Osteoblast (primary cell): ENCODE measurements at regions not wholly inside any gene's neighbourhood (a gene's known extent, or its start where the extent isn't known, plus 50 kb on each side); places are given as distances from the start of the nearest gene placed in this dataset.

Experiments
- DNase-seq: peaks from one replicate; pipeline ENCODE4 v3.0.0; 2011; ENCODE audit warnings: low spot score, mixed read lengths; ENCODE audit not compliant: insufficient read length; ENCODE audit errors: missing footprints
- H2AFZ ChIP-seq: 2 replicates; pipeline ENCODE4 v1.6.0; 2011; ENCODE audit warnings: mild to moderate bottlenecking, low read length
- H3K27ac ChIP-seq: 2 replicates; pipeline ENCODE4 v1.5.1; 2011; ENCODE audit warnings: mild to moderate bottlenecking, low read depth, low read length, moderate library complexity
- H3K27me3 ChIP-seq: 2 replicates; pipeline ENCODE4 v1.6.0; 2012; ENCODE audit warnings: mild to moderate bottlenecking, control low read depth, inconsistent platforms, low read length, moderate library complexity; ENCODE audit not compliant: insufficient read depth
- H3K36me3 ChIP-seq: 2 replicates; pipeline ENCODE4 v1.5.1; 2011; ENCODE audit warnings: mild to moderate bottlenecking, low read length, control low read depth, moderate library complexity; ENCODE audit not compliant: insufficient read depth
- H3K4me1 ChIP-seq: 2 replicates; pipeline ENCODE4 v1.5.1; 2011; ENCODE audit warnings: mild to moderate bottlenecking, low read length, control low read depth, moderate library complexity; ENCODE audit not compliant: insufficient read depth
- H3K4me2 ChIP-seq: 2 replicates; pipeline ENCODE4 v1.6.0; 2011; ENCODE audit warnings: mild to moderate bottlenecking, low read length; ENCODE audit not compliant: insufficient read depth
- H3K4me3 ChIP-seq: fragments of 200-600 bp; sonication (generic); 3 replicates; pipeline ENCODE4 v1.5.1; 2012; ENCODE audit warnings: mild to moderate bottlenecking, low read length, inconsistent platforms; ENCODE audit not compliant: insufficient read depth
- H3K79me2 ChIP-seq: 2 replicates; pipeline ENCODE4 v1.6.0; 2012; ENCODE audit warnings: mild to moderate bottlenecking, low read length, control low read depth, inconsistent platforms; ENCODE audit not compliant: insufficient read depth
- H3K9me3 ChIP-seq: 2 replicates; pipeline ENCODE4 v1.5.1; 2011; ENCODE audit warnings: low read depth, low read length, control low read depth
- H4K20me1 ChIP-seq: 2 replicates; pipeline ENCODE4 v1.6.0; 2012; ENCODE audit warnings: mild to moderate bottlenecking, low read length, control low read depth; ENCODE audit not compliant: insufficient read depth
- CTCF ChIP-seq: IDR thresholded peaks from 2 replicates; pipeline ENCODE4 v1.5.1; 2011; ENCODE audit warnings: mild to moderate bottlenecking, low read depth, low read length, moderate library complexity; ENCODE audit errors: extremely low read depth

- Histone ChIP-seq H3K4me3 (no peak overlapping the region), H3K4me2 (no peak overlapping the region), H3K27me3 (no peaks in the 10 kb centered on the region), H3K79me2 (no peaks in the 10 kb centered on the region), H2AFZ (no peak overlapping the region), H4K20me1 (no peaks in the 10 kb centered on the region), H3K4me1 (no peaks in the 10 kb centered on the region), H3K36me3 (no peaks in the 10 kb centered on the region), H3K9me3 (peaks cover 8% of the 10 kb centered on the region), H3K27ac (no peak overlapping the region)
- TF ChIP-seq CTCF, result no peak
- DNase-seq, result no peak
These were observed 397.2 kb upstream of the USP15 start for GRCh38 chr12:61862986-61863385.

DNA sequence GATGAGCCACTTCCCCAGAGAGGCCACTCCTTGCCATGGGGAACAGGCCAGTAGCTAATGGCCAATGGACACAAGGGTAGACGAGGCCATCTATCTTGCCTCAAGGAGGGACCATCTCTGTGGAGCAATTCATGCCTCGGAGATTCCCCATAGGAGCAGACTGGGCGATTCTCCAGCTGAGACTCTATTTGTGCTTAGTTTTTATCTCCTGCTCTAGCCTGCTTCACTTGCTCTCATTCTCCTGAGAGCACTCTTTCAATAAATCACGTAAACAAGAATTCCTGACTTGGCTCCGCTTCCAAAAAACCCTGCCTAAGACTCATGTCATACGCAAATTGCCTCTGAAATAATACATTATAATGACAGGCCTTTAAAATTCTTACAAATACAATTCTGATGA lies 396.4 kb upstream of the USP15 start:
- no peak for TF ChIP-seq CTCF
- Histone ChIP-seq H2AFZ (no peak overlapping the region), H4K20me1 (no peaks in the 10 kb centered on the region), H3K36me3 (no peaks in the 10 kb centered on the region), H3K4me1 (no peaks in the 10 kb centered on the region), H3K4me2 (no peak overlapping the region), H3K27ac (no peak overlapping the region), H3K9me3 (peaks cover 8% of the 10 kb centered on the region), H3K27me3 (no peaks in the 10 kb centered on the region), H3K79me2 (no peaks in the 10 kb centered on the region), H3K4me3 (no peak overlapping the region)
- no peak for DNase-seq

DNA sequence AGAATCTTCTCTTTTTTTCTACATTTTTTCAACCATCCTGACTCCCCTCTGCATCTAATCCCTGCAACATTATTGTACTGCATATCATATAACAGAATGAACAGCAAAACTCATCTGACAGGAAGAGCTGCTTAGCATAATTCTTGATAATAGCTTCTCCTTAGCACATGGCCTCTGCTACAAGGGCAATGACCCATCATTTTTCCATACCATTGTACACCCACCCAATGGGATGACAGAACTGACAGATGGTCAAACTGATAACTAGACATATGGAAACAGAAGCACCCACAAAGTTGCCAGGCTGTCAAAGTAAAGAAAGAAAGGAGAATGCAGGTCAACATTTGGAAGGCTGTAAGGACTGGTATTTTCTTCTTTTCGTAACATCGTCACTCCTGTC lies 390.4 kb upstream of the USP15 start:
- no peak for TF ChIP-seq CTCF
- no peaks in the 10 kb centered on the region for H4K20me1 ChIP-seq
- no peak overlapping the region for H2AFZ ChIP-seq
- no peak overlapping the region for H3K4me2 ChIP-seq
- no peaks in the 10 kb centered on the region for H3K36me3 ChIP-seq
- DNase-seq, result no peak
- no peaks in the 10 kb centered on the region for H3K27me3 ChIP-seq
- no peaks in the 10 kb centered on the region for H3K9me3 ChIP-seq
- H3K27ac ChIP-seq, result no peak overlapping the region
- no peaks in the 10 kb centered on the region for H3K4me1 ChIP-seq
- no peaks in the 10 kb centered on the region for H3K79me2 ChIP-seq
- H3K4me3 ChIP-seq, result no peak overlapping the region

GRCh38 chr12:61870658-61871484 lies 389.3 kb upstream of the USP15 start:
- Histone ChIP-seq H3K9me3 (no peaks in the 10 kb centered on the region), H3K27me3 (no peaks in the 10 kb centered on the region), H3K4me2 (no peak overlapping the region), H3K36me3 (no peaks in the 10 kb centered on the region), H4K20me1 (no peaks in the 10 kb centered on the region), H3K27ac (no peak overlapping the region), H3K79me2 (no peaks in the 10 kb centered on the region), H3K4me1 (no peaks in the 10 kb centered on the region), H2AFZ (no peak overlapping the region), H3K4me3 (no peak overlapping the region)
- TF ChIP-seq CTCF, result no peak
- DNase-seq, result no peak
